GM21737 (cell line): ENCODE measurements at regions not wholly inside any gene's neighbourhood (a gene's known extent, or its start where the extent isn't known, plus 50 kb on each side); places are given as distances from the start of the nearest gene placed in this dataset.
"Not testable (repeated sequence)": the region's sequence is repeated elsewhere in the genome, so short reads cannot be mapped to it uniquely, and the experiment has no call there.

Experiments
- ATAC-seq: cut with Tn5 transposase; IDR thresholded peaks from one replicate; pipeline ENCODE4 v1.9.1; 2021; ENCODE audit warnings: mild to moderate bottlenecking, moderate library complexity; ENCODE audit not compliant: unreplicated experiment

DNA sequence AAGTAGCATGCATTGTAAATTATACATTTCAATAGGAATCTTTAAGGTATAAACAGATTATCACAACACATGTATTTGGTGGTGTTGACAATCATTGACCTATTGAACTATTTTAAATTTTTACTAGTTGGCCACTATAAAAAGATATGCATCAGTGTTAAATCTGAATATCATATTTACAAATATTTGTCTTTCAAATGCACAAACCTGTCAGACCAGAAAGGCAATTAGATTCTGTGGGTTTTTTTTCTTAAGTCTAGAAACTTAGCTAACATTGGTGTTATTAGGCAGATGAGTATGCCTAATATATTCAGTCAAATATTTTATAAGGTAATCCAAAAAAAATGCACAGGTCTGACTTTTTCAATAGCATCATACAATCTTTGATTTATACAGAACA is 241.4 kb upstream of the DGKB start:
- no peak for ATAC-seq

DNA sequence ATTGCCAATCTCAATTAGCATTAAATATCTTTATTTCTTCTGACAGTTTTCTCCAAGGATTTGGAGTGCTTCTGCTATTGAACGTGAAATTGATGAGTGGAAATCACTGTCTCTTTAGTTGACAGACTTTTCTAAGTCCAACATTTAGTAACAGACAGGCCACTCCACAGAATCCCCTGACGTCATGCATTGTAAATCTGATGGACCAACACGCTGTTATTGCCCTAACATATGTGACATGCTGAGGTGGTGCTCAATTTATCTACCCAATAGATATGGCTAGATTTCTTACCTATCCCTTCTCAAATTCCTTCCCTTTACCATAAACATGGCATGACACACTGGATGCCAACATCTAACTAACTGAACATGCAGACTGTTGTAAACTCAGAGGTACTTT is 240.6 kb upstream of the DGKB start:
- ATAC-seq: no peak

DNA sequence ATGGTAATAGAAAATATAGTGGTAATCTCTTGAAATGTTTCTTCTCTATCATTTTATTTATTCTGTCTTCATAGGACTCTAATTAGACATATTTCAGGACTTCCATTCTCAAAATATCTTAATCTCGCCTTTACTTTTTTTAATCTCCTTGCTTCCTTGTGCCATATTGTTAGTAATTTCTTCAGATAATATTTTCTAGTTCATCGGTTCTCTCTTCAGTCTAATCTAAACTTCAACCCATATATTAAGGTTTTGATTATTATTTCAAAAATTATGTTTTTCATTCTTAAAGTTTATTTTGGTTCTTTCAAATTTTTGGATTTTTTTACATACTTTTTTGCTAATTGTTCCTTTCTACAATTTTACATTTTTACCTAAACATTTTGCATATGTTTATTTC is 237.9 kb upstream of the DGKB start:
- ATAC-seq: no peak

DNA sequence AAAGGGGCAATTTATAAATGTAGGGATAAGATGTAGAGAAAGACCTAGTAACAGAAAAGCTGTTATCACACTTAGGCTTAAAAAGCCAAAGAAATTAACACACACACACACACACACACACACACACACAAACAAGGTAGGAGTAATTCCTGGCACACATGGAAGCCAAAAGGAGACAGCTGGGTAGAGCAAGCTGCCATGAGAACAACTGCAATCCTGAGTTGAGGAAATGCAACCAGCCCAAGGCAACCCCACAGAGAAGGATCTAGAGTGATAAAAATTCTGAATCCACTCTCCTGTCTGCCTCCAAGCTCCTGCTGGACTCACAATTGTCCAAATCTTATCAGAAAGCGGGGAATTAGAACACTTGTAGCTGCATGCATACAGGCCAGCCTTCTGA is 229.1 kb upstream of the DGKB start:
- ATAC-seq: no peak

DNA sequence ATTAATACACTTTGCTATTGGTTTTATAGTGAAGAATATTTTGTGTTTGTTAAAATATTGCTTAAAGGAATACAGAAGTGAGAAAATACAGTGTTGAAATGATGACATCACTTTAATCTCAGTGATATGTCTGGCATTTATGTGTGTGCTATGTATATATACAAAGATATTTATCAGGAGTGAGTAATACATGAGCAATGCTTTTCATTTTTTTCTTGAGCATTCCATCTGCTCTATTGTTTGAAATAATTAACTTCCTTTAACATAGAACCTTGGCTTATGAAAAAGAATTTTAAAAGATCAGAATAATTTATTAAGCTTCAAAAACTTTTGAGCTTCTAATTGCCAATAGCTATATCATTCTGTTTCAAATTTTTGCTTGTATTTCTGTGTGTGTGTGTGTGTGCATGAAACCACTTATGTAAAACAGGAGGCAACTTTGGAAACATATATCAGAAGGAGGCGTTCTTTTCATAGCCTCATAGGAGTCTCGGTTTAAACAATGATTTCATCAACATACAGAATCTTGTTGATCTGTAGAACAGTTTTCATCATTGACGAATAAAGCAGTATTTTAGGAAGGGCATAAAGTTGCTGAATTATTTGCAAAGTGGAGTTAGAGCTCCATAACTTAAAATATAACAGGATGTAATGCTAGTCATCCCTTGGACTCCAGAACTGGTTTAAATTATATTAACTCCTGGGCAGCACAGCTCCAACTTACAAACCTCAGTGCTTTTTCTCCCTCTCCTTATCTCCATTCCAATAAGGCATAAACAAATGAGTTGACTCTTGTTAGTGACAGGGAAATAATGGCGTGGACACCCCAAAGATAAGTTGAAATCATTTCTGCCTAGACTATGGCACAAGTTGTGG is 228.4 kb upstream of the DGKB start:
- ATAC-seq: no peak

DNA sequence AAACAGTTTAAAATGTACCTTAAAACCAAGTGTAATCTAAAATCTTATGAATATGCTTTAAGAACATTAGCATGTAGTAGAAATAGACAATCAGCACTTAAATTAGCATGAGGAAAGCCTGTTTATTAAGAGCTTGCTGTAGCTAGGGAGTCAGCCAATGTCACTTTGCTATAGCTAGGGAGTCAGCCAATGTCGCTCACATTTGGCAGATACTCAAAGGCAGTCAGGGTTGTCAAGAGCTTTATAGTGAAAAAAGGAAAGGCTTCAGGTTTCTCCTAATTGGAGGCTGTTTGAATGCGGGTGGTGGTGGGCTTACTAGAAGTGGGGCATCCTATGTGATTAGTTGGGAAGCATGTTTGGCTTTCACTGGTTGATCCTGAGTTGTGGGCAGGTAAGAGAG is 226.2 kb upstream of the DGKB start:
- ATAC-seq: no peak

DNA sequence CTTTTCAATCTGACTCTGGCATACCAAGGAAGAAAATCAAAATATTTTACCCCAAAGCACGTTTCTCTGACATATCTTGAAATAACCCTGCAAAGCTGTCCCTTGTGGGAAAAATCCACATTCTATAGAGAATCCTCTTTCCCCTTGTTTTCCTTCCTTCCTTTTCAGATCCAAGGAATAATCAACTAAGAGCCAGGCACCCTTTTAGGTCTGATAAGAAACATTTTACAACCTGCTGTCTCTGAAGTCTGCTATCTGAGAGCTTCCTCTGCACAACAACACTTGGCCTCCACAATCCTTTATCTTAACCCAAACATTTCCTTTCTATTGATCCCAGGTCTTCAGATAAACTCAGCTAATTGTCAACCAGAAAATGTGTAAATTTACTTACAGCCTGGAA is 224.1 kb upstream of the DGKB start:
- not testable (repeated sequence) for ATAC-seq

DNA sequence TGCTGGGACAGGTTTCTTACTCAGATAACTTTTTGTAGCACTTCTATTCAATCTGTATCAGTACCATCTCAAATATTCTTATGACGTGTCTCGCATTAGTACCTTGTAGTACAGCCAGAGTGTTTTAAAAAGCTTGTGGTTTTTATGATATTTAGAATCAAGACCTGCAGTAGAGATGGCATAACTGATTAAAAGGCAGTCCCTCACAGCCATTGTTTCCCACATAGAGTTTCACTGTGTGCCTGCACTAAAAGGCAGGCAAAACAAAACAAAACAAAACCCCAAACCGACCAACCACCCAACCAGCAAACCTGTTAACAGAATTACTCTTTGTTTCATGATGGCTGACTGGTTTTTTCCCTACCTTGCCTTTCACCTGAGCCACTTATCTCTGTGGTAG is 221.3 kb upstream of the DGKB start:
- no peak for ATAC-seq

DNA sequence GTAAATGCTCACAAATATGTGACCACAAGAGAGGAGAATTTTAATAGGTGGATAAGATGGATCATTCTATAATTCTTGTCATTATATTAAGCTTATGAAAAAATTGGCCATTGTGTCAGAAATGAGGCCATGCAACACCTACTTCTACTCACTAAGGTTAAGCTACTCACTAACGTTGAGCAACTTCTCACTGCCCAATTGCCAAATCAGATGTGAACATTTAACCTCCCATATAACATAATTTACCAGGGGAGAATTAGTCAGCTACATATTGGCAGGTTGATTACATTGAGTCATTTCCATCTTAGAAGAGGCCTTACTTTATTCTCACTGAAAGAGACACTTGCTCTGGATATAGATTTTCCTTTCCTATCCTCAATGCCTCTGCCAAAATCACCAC is 211.2 kb upstream of the DGKB start:
- ATAC-seq: no peak

DNA sequence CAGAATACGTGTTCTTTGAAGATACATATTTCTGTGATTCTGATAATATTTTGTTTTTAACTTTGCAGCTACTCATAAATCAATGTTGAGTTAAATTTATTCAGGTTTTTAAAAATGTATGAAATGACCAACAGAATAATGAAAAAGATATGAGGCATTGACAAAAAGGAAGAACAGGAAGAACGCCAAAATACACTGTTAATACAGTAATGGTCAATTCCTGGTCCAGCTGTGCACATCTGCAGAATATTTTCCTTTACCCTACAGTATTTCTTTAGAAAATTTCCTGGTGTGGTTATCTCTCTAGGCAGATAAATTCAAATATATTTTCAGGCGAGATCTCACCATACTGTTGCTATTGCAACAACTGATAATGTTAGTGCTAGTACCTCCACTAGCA is 203.2 kb upstream of the DGKB start:
- no peak for ATAC-seq

DNA sequence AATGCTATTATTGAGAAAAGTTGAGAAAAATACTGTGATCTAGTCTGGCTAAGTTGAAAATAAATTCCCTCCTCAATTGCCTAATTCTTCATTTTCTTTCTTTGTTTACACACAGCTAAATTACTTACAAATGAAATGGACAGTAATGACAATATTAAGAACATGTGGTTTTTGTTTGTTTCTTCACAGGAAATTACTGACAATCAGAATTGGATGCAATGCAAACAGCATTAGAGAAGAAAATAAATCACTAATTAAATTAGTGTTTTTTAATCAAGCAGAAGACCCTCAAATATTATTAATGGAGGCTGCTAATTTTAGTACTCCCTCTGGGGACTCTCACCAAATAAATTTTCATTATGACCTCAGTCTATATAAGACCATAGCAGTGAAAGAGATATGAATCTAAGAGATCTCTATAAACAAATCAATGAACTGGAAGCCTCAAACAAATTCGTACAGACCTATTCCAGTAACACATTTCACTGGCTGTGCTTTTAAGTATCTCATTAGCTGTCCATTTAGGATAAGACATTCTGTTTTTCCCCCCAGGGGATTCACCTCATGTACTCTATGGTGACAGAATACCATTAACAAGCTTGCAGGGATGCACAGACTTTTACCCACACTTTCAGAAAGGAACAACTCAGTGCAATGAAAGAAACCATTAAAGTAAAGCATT is 202.0 kb upstream of the DGKB start:
- no peak for ATAC-seq

DNA sequence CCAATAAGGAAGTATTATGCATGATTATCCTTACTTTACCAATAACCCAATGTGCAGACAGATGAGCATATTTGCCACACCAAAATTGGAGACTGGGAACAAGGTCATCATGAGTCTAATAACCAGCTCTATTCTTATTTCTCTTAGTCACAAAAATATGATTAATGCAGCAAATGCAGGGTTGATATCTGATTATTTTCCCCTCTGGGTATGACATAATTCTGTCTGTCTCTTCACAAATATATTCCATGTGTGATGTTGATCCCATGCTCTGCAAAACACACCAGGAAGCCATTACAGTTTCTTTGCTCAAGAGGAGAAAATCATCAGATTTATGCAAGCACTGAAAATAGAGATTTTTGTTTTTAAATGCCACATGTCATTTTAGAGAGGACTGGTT is 196.5 kb upstream of the DGKB start:
- ATAC-seq: no peak

DNA sequence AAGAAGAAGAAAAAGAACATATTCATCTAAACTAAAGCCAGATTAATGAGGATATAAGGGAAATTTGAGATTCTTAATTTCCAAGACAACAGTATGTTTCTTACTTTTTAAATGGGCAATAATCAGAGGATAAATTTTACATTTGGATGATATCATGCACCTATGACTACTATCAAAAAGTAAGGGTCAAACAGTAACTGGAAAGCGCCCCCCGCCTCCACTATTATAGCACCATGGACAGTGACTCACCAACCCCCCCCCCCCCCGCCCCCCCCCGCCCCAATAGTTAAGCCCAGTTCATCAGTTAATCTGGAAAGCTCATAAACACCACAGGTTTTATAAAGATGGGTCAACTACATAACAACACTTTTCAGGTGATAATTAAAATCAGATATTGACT is 194.3 kb upstream of the DGKB start:
- ATAC-seq: no peak

DNA sequence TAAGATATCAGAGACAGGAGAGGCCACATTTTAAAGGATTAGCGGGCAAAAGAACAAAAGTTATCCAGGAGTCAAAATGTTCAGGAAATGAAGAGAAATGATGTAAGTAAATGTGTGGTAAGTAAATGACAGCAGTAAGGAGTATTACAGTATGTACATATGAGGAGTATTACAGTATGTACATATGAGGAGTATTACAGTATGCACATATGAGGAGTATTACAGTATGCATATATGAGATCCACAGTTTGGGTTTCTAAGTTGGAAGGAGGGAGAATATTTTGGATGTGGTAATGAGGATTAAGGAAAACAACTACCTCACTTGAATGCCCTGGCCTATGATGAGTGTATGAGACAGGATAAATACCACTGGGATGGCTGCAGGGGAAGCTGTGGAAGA is 192.4 kb upstream of the DGKB start:
- ATAC-seq: no peak

DNA sequence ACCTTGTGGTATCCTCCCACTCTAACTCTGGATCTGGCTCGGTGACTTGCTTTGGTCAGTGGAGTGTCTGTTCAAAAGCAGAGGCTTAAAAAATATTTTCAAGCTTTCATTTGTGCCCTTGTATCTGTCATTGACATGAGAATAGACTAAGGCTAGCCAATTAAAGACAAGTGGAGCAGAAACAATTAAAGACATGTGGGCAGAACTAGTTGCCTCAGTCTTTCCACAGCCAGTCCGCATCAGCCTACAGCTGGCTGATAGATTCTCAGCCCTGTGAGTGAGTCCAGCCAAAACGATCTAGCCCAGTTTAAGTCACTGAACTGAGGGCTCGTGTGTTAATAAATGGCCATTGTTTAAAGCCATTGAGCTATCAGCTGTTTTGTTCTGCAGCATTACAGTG is 185.2 kb upstream of the DGKB start:
- no peak for ATAC-seq

DNA sequence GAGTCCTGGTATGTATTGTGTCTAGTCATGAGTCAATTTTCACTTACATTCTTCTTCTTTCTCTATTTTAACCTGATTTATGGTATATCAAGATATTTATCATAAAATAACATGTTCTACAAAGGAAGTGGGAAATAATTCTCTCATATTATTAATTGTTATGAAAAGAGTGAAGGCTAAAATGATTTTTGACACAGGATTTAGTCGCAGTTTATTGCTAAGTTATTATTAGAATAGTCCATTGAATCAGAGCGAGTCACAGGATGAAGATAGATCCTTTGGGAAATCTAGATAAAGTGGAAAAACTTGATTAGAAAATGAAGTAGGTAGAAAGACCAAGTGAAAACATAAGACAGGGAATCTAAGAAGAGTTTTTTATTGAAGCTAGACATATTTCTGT is 184.3 kb upstream of the DGKB start:
- no peak for ATAC-seq

DNA sequence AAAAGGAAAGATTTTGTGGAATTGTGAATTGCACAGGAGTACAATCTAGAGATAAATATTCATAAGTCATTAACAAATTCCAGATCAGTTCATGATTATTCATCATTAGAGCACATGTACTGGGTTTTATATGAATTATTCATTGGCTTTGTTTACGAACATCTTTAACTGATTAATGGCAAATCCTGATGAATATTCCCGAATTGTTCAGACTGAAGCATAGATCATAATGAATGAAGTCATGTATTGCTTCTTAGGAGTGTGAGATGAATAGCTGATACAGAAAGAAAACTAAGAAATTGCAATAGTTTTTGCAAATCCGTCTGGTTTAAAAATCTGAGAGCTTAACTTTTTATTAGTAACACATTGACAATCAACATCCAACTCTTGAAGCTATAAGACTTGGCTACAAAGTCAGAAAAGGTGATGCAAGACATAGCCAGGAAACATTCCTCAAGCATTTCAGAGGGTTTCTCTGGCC is 183.6 kb upstream of the DGKB start:
- no peak for ATAC-seq

DNA sequence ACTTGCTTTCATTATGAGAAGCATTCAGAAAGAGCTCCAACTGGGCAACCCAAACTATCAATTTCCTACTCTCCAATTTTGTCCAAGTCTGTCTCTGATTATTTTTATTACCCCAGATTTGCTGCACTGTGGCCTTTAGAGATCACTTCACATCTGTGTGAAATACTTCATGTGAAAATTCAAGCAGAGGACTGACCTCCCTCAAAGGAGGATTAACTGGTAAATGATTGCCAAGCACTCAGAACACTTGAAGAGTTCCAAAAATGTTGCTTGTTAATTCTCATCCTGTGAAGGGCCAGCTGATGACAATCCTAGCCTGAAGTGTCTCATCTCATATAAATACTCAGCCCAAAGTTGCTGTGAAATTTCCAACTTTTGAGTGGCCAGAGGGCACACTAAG is 182.8 kb upstream of the DGKB start:
- ATAC-seq: no peak

DNA sequence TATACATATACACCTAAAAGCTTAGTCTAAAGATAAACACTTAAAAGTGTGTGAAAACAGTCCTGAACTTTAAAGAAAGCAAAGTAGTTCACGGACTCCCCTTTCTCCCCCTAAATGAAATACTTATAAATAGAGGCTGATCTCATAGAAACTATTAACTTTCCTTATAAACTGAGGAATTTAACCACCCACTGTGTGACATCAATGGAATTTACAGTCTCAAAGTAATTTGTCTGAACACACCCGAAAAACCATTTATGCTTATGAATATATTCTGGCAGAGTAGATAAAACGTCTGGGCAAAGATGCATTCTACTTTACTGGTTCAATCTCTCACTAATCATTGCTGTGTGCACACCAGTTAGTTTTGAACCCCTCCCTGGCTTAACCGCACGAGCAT is 181.8 kb upstream of the DGKB start:
- ATAC-seq: no peak

DNA sequence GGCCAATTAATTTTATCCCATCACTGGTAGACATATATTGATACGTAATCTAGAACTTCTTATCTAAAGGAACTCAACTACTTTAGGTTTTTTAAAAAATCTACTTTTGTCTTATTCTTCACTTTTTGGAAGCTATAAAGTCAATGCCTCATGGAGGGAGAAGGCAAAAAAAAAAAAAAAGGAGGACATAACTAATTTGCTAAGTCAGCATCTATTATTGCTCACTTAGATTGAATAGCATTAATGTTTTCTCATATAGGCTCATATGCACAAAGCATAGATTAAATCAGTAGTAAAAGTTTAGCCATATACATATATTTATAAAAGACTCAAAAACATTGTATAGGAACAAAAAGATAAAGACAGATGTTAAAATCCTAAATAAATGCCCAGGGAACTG is 179.3 kb upstream of the DGKB start:
- no peak for ATAC-seq

DNA sequence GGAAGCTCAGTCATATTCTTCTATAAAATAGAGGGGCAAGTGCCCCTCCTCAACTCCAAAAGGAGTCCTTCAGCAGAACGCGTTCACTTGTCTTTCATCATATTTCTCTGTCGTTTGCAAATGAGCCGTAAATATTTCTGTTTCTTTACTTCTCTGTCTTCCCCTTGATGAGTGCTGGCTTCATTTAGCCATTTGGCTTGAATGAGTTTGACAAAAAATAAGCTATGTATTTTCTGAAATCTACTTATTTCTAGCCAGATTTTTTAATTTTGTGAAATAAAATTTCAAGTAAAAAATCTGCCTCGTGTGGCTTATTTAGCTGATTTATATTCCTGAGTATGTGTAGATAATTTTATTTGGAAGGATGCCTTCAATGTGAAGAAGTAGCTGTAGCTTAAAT is 170.8 kb upstream of the DGKB start:
- ATAC-seq: no peak

DNA sequence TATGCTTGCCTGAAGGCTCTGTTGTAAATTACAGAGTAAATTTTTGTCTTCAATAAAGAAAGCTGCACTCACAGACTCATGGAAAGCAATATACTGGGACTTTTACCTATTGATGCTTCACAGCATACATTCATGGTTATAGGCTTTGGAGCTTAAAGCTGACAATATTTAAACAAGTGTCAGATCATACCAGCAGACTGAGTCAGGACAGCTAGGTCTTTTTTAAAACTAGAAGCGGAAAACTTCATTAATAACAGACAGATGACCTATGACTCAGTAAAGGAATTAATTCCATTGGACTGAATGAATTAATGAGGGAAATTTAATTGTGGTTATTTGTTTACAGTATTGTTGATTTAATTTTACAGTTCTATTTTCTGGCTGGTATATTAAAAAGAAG is 165.8 kb upstream of the DGKB start:
- no peak for ATAC-seq

DNA sequence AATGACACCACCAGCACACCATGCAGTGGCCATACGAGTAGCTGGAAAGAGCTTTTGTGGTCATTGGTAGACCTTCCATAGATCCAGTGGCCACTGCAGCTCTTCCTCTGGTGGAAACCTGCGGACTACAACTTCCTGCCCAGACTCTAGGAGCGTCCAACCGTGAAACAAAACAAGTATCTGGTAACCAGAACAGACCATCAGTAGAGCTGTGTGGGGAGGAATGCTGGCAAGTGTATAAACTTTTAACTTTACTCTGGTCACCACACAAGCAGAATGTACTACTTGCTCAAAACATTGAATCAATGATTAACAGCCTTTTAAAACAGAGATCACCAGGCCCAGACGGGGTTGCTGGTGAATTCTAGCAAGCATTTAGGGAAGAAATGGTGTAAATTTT is 154.7 kb upstream of the DGKB start:
- ATAC-seq: no peak
